T-helper 17 cell (primary cell): ENCODE measurements at regions not wholly inside any gene's neighbourhood (a gene's known extent, or its start where the extent isn't known, plus 50 kb on each side); places are given as distances from the start of the nearest gene placed in this dataset.
"Not testable (repeated sequence)": the region's sequence is repeated elsewhere in the genome, so short reads cannot be mapped to it uniquely, and the experiment has no call there.

Experiments used
- ATAC-seq: fragments of 150-1000 bp; cut with Tn5 transposase; 2 replicates; pipeline ENCODE4 v1.10.0; 2021; ENCODE audit warnings: mild to moderate bottlenecking, moderate library complexity
- DNase-seq, 3 donors: peaks; one replicate each; pipeline versions ENCODE4 v3.0.0 to v3.0.0-alpha.2; 2020 to 2021
- H3K9me3 ChIP-seq: one replicate; pipeline ENCODE4 v1.7.0; 2013; ENCODE audit warnings: low read length, mild to moderate bottlenecking; ENCODE audit not compliant: control insufficient read depth, poor library complexity, severe bottlenecking
- H3K27ac Mint-ChIP-seq: one replicate; pipeline ENCODE4 v1.8.0; 2022; ENCODE audit warnings: mild to moderate bottlenecking, moderate library complexity, mixed read lengths
- H3K27me3 Mint-ChIP-seq: one replicate; pipeline ENCODE4 v1.8.0; 2022; ENCODE audit warnings: mixed read lengths
- H3K36me3 Mint-ChIP-seq: one replicate; pipeline ENCODE4 v1.8.0; 2022; ENCODE audit warnings: low read depth, mixed read lengths
- H3K4me1 Mint-ChIP-seq: one replicate; pipeline ENCODE4 v1.8.0; 2022; ENCODE audit warnings: mild to moderate bottlenecking, mixed read lengths
- H3K4me3 Mint-ChIP-seq: one replicate; pipeline ENCODE4 v1.8.0; 2022; ENCODE audit warnings: mild to moderate bottlenecking, moderate library complexity, mixed read lengths

- ATAC-seq: not testable (repeated sequence)
These were observed 52.9 kb upstream of the CSF1 start for GRCh38 chr1:109857702-109858101.

GRCh38 chr1:109855986-109856385 lies 54.7 kb upstream of the CSF1 start:
- ATAC-seq, H3K36me3 Mint-ChIP-seq, H3K27me3 Mint-ChIP-seq, H3K4me1 Mint-ChIP-seq, DNase-seq, H3K4me3 Mint-ChIP-seq, H3K9me3 ChIP-seq, H3K27ac Mint-ChIP-seq: not testable (repeated sequence)

More at GRCh38 chr1:109857702-109858101, 52.9 kb upstream of the CSF1 start:
- not testable (repeated sequence) for DNase-seq, H3K4me3 Mint-ChIP-seq, H3K27me3 Mint-ChIP-seq, H3K36me3 Mint-ChIP-seq, H3K9me3 ChIP-seq, H3K27ac Mint-ChIP-seq, H3K4me1 Mint-ChIP-seq

- H3K27me3 Mint-ChIP-seq: not testable (repeated sequence)
These were observed 56.7 kb upstream of the CSF1 start for GRCh38 chr1:109853972-109854371.

GRCh38 chr1:109852221-109853015 lies 58.2 kb upstream of the CSF1 start:
- not testable (repeated sequence) for H3K4me1 Mint-ChIP-seq, ATAC-seq, H3K4me3 Mint-ChIP-seq

More at GRCh38 chr1:109853972-109854371, 56.7 kb upstream of the CSF1 start:
- ATAC-seq, H3K36me3 Mint-ChIP-seq, H3K4me1 Mint-ChIP-seq, H3K4me3 Mint-ChIP-seq, H3K27ac Mint-ChIP-seq, DNase-seq, H3K9me3 ChIP-seq: not testable (repeated sequence)

GRCh38 chr1:109850827-109851226 lies 59.8 kb upstream of the CSF1 start:
- no peak overlapping the region for H3K4me3 Mint-ChIP-seq
- peaks cover 2% of the 10 kb centered on the region for H3K4me1 Mint-ChIP-seq
- H3K36me3 Mint-ChIP-seq: no peaks in the 10 kb centered on the region
- H3K27ac Mint-ChIP-seq: no peak overlapping the region
- H3K27me3 Mint-ChIP-seq: no peaks in the 10 kb centered on the region
- no peaks in the 10 kb centered on the region for H3K9me3 ChIP-seq
- DNase-seq: no peak
- no peak for ATAC-seq

More at GRCh38 chr1:109852221-109853015, 58.2 kb upstream of the CSF1 start:
- not testable (repeated sequence) for H3K9me3 ChIP-seq, H3K27ac Mint-ChIP-seq, H3K36me3 Mint-ChIP-seq, H3K27me3 Mint-ChIP-seq, DNase-seq

- ATAC-seq (no peak), DNase-seq (no peak)
- Mint-ChIP-seq H3K4me3 (no peak overlapping the region), H3K4me1 (peaks cover 2% of the 10 kb centered on the region), H3K36me3 (no peaks in the 10 kb centered on the region), H3K27ac (no peak overlapping the region), H3K27me3 (no peaks in the 10 kb centered on the region)
- no peaks in the 10 kb centered on the region for H3K9me3 ChIP-seq
These were observed 60.5 kb upstream of the CSF1 start for GRCh38 chr1:109850194-109850593.

GRCh38 chr1:109849655-109850054 lies 61.0 kb upstream of the CSF1 start:
- H3K9me3 ChIP-seq: no peaks in the 10 kb centered on the region
- DNase-seq (no peak), ATAC-seq (no peak)
- H3K4me3 Mint-ChIP-seq: no peak overlapping the region
- H3K36me3 Mint-ChIP-seq: no peaks in the 10 kb centered on the region
- H3K4me1 Mint-ChIP-seq: peaks cover 2% of the 10 kb centered on the region
- H3K27ac Mint-ChIP-seq: no peak overlapping the region
- no peaks in the 10 kb centered on the region for H3K27me3 Mint-ChIP-seq

- Mint-ChIP-seq H3K4me3 (no peak overlapping the region), H3K4me1 (peaks cover 2% of the 10 kb centered on the region), H3K27me3 (no peaks in the 10 kb centered on the region), H3K27ac (no peak overlapping the region), H3K36me3 (no peaks in the 10 kb centered on the region)
- no peak for DNase-seq
- no peak for ATAC-seq
- H3K9me3 ChIP-seq: no peaks in the 10 kb centered on the region
These were observed 63.4 kb upstream of the CSF1 start for GRCh38 chr1:109847251-109847650.

GRCh38 chr1:109846846-109847245 lies 63.8 kb upstream of the CSF1 start:
- H3K4me1 Mint-ChIP-seq: peaks cover 2% of the 10 kb centered on the region
- no peaks in the 10 kb centered on the region for H3K27me3 Mint-ChIP-seq
- H3K9me3 ChIP-seq: no peaks in the 10 kb centered on the region
- H3K27ac Mint-ChIP-seq: no peak overlapping the region
- H3K36me3 Mint-ChIP-seq: no peaks in the 10 kb centered on the region
- H3K4me3 Mint-ChIP-seq: no peak overlapping the region
- ATAC-seq (no peak), DNase-seq (no peak)

GRCh38 chr1:109846162-109846561 lies 64.5 kb upstream of the CSF1 start:
- DNase-seq (no peak), ATAC-seq (no peak)
- no peaks in the 10 kb centered on the region for H3K36me3 Mint-ChIP-seq
- H3K27ac Mint-ChIP-seq: no peak overlapping the region
- no peaks in the 10 kb centered on the region for H3K27me3 Mint-ChIP-seq
- no peaks in the 10 kb centered on the region for H3K9me3 ChIP-seq
- H3K4me3 Mint-ChIP-seq: no peak overlapping the region
- H3K4me1 Mint-ChIP-seq: no peaks in the 10 kb centered on the region

- Mint-ChIP-seq H3K4me1 (no peaks in the 10 kb centered on the region), H3K27me3 (no peaks in the 10 kb centered on the region), H3K36me3 (no peaks in the 10 kb centered on the region), H3K4me3 (no peak overlapping the region), H3K27ac (no peak overlapping the region)
- DNase-seq: no peak
- no peaks in the 10 kb centered on the region for H3K9me3 ChIP-seq
- no peak for ATAC-seq
These were observed 65.0 kb upstream of the CSF1 start for GRCh38 chr1:109845658-109846057.

- H3K27me3 Mint-ChIP-seq: no peaks in the 10 kb centered on the region
- H3K4me1 Mint-ChIP-seq: no peaks in the 10 kb centered on the region
- H3K9me3 ChIP-seq: no peaks in the 10 kb centered on the region
- no peak overlapping the region for H3K27ac Mint-ChIP-seq
- no peak for DNase-seq
- H3K36me3 Mint-ChIP-seq: no peaks in the 10 kb centered on the region
- no peak overlapping the region for H3K4me3 Mint-ChIP-seq
- no peak for ATAC-seq
These were observed 66.0 kb upstream of the CSF1 start for GRCh38 chr1:109844609-109845008.

- no peaks in the 10 kb centered on the region for H3K4me1 Mint-ChIP-seq
- no peaks in the 10 kb centered on the region for H3K36me3 Mint-ChIP-seq
- ATAC-seq: no peak
These were observed 70.5 kb upstream of the CSF1 start for GRCh38 chr1:109840011-109840629.

GRCh38 chr1:109839276-109839675 lies 71.4 kb upstream of the CSF1 start:
- not testable (repeated sequence) for H3K4me3 Mint-ChIP-seq, DNase-seq, H3K27ac Mint-ChIP-seq, H3K4me1 Mint-ChIP-seq, H3K36me3 Mint-ChIP-seq, ATAC-seq, H3K27me3 Mint-ChIP-seq, H3K9me3 ChIP-seq

More at GRCh38 chr1:109840011-109840629, 70.5 kb upstream of the CSF1 start:
- no peak for DNase-seq
- Mint-ChIP-seq H3K4me3 (no peak overlapping the region), H3K27ac (no peak overlapping the region), H3K27me3 (no peaks in the 10 kb centered on the region)
- no peaks in the 10 kb centered on the region for H3K9me3 ChIP-seq
